ENCODE measurements at regions not wholly inside any gene's neighbourhood (a gene's known extent, or its start where the extent isn't known, plus 50 kb on each side); places are given as distances from the start of the nearest gene placed in this dataset.
A peak's percentile ranks its signal among the peaks of the same experiment; 100 is the strongest.

- Histone ChIP-seq H3K27ac (no peak overlapping the region), H3K79me2 (ENCODE audit: insufficient read depth, low read depth) (no peaks in the 10 kb centered on the region), H3K36me3 (ENCODE audit: insufficient read depth) (no peaks in the 10 kb centered on the region), H2AFZ (ENCODE audit: low read depth) (no peak overlapping the region), H3K4me1 (ENCODE audit: low read depth, poor library complexity, severe bottlenecking) (no peaks in the 10 kb centered on the region), H3K27me3 (ENCODE audit: insufficient read depth, low read depth) (no peaks in the 10 kb centered on the region), H3K4me3 (IDR thresholded peaks at IDR 0.05; ENCODE audit: insufficient read depth, low read depth, low read length) (no peak overlapping the region), H4K20me1 (ENCODE audit: insufficient read depth) (no peaks in the 10 kb centered on the region), H3K4me2 (no peak overlapping the region), H3K9ac (no peak overlapping the region)
- no peak for TF ChIP-seq CTCF (conservative IDR thresholded peaks at IDR 0.05; ENCODE audit: low read depth, low read length)
Observed at GRCh38 chr6:41423002-41423401, 87.6 kb downstream of the NCR2 start.

DNA sequence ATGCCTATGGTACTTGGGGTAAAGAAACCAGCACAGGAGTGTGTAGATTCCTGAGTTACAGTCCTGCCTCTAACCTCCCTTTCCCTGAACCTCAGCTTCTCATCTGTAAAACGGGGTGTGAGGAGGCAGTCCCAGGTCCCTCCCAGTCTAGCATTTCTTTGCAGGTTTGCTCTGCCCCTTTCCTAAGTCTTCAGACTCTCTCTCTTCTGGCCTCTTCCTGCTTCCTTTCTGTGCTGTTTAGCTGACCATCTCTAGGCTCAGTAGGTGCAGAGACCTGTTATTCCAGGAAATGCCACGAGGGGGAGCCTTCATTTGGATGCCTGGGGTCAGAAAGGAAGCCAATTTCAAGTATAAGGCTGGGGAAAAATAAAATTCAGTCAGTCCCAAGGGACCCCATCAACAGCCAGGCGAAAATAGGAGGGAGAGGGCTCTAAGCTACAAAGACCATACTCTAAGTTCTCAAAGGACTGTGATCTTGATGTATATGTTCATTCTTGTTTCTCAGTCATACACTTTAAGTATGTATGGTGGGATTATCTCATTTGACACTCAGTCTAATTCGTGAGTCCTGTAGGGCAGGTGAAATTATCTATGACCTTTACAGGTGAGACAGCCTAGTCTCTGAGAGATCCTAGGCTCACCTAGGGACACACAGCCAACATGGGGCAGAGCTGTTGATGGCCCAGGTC is 89.1 kb downstream of the NCR2 start:
- H3K4me1 ChIP-seq (ENCODE audit: low read depth, poor library complexity, severe bottlenecking) = no peaks in the 10 kb centered on the region
- TF ChIP-seq CTCF (conservative IDR thresholded peaks at IDR 0.05; ENCODE audit: low read depth, low read length) = peak; percentile 89
- H3K36me3 ChIP-seq (ENCODE audit: insufficient read depth) = no peaks in the 10 kb centered on the region
- no peaks in the 10 kb centered on the region for H4K20me1 ChIP-seq (ENCODE audit: insufficient read depth)
- no peak overlapping the region for H3K4me3 ChIP-seq (IDR thresholded peaks at IDR 0.05; ENCODE audit: insufficient read depth, low read depth, low read length)
- no peak overlapping the region for H3K9ac ChIP-seq
- no peaks in the 10 kb centered on the region for H3K27me3 ChIP-seq (ENCODE audit: insufficient read depth, low read depth)
- no peak overlapping the region for H3K4me2 ChIP-seq
- H3K79me2 ChIP-seq (ENCODE audit: insufficient read depth, low read depth) = no peaks in the 10 kb centered on the region
- H2AFZ ChIP-seq (ENCODE audit: low read depth) = peak overlapping the region; percentile 41; the same call in 1 of the 2 replicates
- no peak overlapping the region for H3K27ac ChIP-seq

- no peak for TF ChIP-seq CTCF (conservative IDR thresholded peaks at IDR 0.05; ENCODE audit: low read depth, low read length)
- no peak overlapping the region for H3K27ac ChIP-seq
- no peak overlapping the region for H2AFZ ChIP-seq (ENCODE audit: low read depth)
- H3K4me3 ChIP-seq (IDR thresholded peaks at IDR 0.05; ENCODE audit: insufficient read depth, low read depth, low read length) = no peak overlapping the region
- no peaks in the 10 kb centered on the region for H3K4me1 ChIP-seq (ENCODE audit: low read depth, poor library complexity, severe bottlenecking)
- no peaks in the 10 kb centered on the region for H3K27me3 ChIP-seq (ENCODE audit: insufficient read depth, low read depth)
- no peak overlapping the region for H3K9ac ChIP-seq
- H3K79me2 ChIP-seq (ENCODE audit: insufficient read depth, low read depth) = no peaks in the 10 kb centered on the region
- H3K4me2 ChIP-seq = no peak overlapping the region
- no peaks in the 10 kb centered on the region for H3K36me3 ChIP-seq (ENCODE audit: insufficient read depth)
- no peaks in the 10 kb centered on the region for H4K20me1 ChIP-seq (ENCODE audit: insufficient read depth)
Observed at GRCh38 chr6:41425511-41425910, 90.1 kb downstream of the NCR2 start.

DNA sequence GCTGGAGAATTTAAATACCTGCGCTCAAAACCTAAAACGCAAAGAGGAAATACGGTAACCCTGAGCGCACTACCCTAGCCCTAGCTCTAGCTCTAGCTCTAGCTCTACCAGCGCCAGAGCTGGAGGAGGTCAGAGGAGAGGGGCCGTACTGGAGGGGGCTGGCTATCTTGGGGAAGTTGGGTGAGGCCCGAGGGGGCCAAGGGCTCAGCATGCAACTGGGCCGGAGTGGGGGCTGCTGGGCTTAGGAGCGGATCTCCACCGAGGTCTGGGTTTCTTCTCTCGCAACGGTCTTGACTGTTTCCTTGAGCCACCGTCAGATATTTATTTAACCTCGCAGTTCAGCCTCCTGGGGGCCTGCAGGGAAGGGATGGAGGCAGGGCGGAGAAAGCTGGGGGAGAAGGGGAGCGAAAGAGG is 91.0 kb downstream of the NCR2 start:
- Histone ChIP-seq H3K4me1 (ENCODE audit: low read depth, poor library complexity, severe bottlenecking) (no peaks in the 10 kb centered on the region), H4K20me1 (ENCODE audit: insufficient read depth) (no peaks in the 10 kb centered on the region), H3K36me3 (ENCODE audit: insufficient read depth) (no peaks in the 10 kb centered on the region), H3K27ac (no peak overlapping the region), H3K4me3 (IDR thresholded peaks at IDR 0.05; ENCODE audit: insufficient read depth, low read depth, low read length) (no peak overlapping the region), H3K79me2 (ENCODE audit: insufficient read depth, low read depth) (no peaks in the 10 kb centered on the region), H2AFZ (ENCODE audit: low read depth) (no peak overlapping the region), H3K4me2 (no peak overlapping the region), H3K9ac (no peak overlapping the region), H3K27me3 (ENCODE audit: insufficient read depth, low read depth) (no peaks in the 10 kb centered on the region)
- no peak for TF ChIP-seq CTCF (conservative IDR thresholded peaks at IDR 0.05; ENCODE audit: low read depth, low read length)
